Esophagus muscularis mucosa (tissue), 4 donors: ENCODE measurements at regions not wholly inside any gene's neighbourhood (a gene's known extent, or its start where the extent isn't known, plus 50 kb on each side); places are given as distances from the start of the nearest gene placed in this dataset.

Experiments used
- EP300 ChIP-seq: sonication (generic); formaldehyde crosslinking; IDR thresholded peaks from one replicate; pipeline ENCODE4 v1.6.1; 2017; ENCODE audit warnings: antibody characterized with exemption
- POLR2A ChIP-seq: fragments of 450-650 bp; IDR thresholded peaks from one replicate; pipeline ENCODE4 v1.6.1; 2017; ENCODE audit warnings: antibody characterized with exemption, moderate library complexity, mild to moderate bottlenecking, low read depth
- POLR2AphosphoS5 ChIP-seq, 2 donors: sonication (generic); formaldehyde crosslinking; IDR thresholded peaks; one replicate each; pipeline ENCODE4 v1.6.1; 2017; ENCODE audit warnings: antibody characterized with exemption in 2 of 2
- TF ChIP-seq, protein P1 (sequence below), 3 experiments: fragments of 200-600 bp in 2 of 3; fragments of 450-650 bp in 1 of 3; sonication (generic) in 2 of 3; IDR thresholded peaks; one replicate each; pipeline ENCODE4 v1.5.1; 2017 to 2019; ENCODE audit warnings: antibody characterized with exemption in 3 of 3, mild to moderate bottlenecking in 2 of 3, moderate library complexity in 1 of 3

DNA sequence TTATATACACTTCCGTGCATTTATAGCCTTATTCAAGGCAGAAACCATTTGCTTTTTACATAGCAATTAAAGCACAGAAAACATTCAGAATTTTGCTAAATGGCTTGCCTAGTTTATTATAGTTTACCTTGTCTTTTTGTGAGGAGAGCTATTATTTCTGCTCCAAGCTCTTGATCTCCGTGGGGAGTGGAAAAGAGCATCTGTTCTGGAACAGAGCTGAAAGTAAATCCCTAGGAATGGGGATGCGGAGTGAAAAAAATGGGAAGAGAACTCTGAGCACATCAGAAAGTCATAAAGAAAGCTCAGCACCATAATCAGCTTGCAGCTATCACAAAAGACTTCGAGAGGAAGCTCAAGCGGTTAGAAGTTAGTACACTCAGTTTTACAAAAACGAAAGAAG is 1006.7 kb downstream of the ROBO2 start:
- TF ChIP-seq POLR2AphosphoS5 (IDR thresholded peaks at IDR 0.05) (no peak), POLR2A (no peak), EP300 (no peak)
- TF ChIP-seq, protein P1, sequence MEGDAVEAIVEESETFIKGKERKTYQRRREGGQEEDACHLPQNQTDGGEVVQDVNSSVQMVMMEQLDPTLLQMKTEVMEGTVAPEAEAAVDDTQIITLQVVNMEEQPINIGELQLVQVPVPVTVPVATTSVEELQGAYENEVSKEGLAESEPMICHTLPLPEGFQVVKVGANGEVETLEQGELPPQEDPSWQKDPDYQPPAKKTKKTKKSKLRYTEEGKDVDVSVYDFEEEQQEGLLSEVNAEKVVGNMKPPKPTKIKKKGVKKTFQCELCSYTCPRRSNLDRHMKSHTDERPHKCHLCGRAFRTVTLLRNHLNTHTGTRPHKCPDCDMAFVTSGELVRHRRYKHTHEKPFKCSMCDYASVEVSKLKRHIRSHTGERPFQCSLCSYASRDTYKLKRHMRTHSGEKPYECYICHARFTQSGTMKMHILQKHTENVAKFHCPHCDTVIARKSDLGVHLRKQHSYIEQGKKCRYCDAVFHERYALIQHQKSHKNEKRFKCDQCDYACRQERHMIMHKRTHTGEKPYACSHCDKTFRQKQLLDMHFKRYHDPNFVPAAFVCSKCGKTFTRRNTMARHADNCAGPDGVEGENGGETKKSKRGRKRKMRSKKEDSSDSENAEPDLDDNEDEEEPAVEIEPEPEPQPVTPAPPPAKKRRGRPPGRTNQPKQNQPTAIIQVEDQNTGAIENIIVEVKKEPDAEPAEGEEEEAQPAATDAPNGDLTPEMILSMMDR (IDR thresholded peaks at IDR 0.05): no peak
